BJ (cell line): ENCODE measurements at regions not wholly inside any gene's neighbourhood (a gene's known extent, or its start where the extent isn't known, plus 50 kb on each side); places are given as distances from the start of the nearest gene placed in this dataset.

Experiments
- CTCF ChIA-PET: fragments of 350-600 bp; formaldehyde crosslinking; extraction: SDS; loops from one replicate; lab custom pipeline; 2021; ENCODE audit warnings: antibody characterized with exemption, inconsistent platforms; lab: Yijun Ruan, JAX
- POLR2A ChIA-PET: fragments of 300-600 bp; sonication (Branson Sonifier 250); formaldehyde crosslinking; extraction: SDS; loops from one replicate; lab custom pipeline; 2021; ENCODE audit warnings: antibody characterized with exemption; lab: Charles Lee
- DNase-seq: peaks from one replicate; pipeline ENCODE4 v3.0.0-alpha.2; 2011; ENCODE audit warnings: low read depth
- H3K27me3 ChIP-seq: 2 replicates; pipeline ENCODE4 v1.6.0; 2011; ENCODE audit warnings: low read length; ENCODE audit not compliant: control insufficient read depth, insufficient read depth
- H3K36me3 ChIP-seq: 2 replicates; pipeline ENCODE4 v1.5.1; 2011; ENCODE audit warnings: low read length; ENCODE audit not compliant: control insufficient read depth, insufficient read depth
- H3K4me3 ChIP-seq: 2 replicates; pipeline ENCODE4 v1.5.1; 2011; ENCODE audit warnings: low read depth, mild to moderate bottlenecking, control low read depth, low read length
- TF ChIP-seq, protein P1 (sequence below): IDR thresholded peaks from 2 replicates; pipeline ENCODE4 v1.5.1; 2011; ENCODE audit warnings: low read depth, mild to moderate bottlenecking, control low read depth, inconsistent platforms, low read length, moderate library complexity; ENCODE audit not compliant: insufficient read depth

DNA sequence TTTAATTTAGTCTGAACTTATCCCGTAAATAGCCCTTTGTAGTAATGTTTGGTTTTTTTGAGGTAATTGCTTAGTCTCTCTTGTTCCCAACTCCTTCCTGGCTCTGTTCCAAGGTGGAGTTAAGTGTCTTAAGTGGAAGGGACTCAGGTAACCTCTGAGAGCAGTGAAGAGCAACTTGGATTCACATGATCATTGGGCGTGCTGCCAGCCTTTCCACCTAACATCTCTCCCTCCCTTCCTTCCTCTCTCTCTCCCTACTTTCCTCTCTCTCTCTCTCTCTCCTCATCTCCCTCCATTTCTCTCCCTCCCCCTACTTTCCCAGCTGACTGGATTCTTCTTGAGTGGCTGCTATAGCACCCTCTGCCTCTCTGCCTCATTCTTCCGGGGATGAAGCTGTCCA, 232.9 kb upstream of the SASH1 start:
- Histone ChIP-seq H3K27me3 (no peaks in the 10 kb centered on the region), H3K4me3 (no peak overlapping the region), H3K36me3 (no peaks in the 10 kb centered on the region)
- POLR2A ChIA-PET, result no interaction called here
- CTCF ChIA-PET, result no interaction called here
- TF ChIP-seq, protein P1, sequence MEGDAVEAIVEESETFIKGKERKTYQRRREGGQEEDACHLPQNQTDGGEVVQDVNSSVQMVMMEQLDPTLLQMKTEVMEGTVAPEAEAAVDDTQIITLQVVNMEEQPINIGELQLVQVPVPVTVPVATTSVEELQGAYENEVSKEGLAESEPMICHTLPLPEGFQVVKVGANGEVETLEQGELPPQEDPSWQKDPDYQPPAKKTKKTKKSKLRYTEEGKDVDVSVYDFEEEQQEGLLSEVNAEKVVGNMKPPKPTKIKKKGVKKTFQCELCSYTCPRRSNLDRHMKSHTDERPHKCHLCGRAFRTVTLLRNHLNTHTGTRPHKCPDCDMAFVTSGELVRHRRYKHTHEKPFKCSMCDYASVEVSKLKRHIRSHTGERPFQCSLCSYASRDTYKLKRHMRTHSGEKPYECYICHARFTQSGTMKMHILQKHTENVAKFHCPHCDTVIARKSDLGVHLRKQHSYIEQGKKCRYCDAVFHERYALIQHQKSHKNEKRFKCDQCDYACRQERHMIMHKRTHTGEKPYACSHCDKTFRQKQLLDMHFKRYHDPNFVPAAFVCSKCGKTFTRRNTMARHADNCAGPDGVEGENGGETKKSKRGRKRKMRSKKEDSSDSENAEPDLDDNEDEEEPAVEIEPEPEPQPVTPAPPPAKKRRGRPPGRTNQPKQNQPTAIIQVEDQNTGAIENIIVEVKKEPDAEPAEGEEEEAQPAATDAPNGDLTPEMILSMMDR, result no peak
- no peak for DNase-seq

DNA sequence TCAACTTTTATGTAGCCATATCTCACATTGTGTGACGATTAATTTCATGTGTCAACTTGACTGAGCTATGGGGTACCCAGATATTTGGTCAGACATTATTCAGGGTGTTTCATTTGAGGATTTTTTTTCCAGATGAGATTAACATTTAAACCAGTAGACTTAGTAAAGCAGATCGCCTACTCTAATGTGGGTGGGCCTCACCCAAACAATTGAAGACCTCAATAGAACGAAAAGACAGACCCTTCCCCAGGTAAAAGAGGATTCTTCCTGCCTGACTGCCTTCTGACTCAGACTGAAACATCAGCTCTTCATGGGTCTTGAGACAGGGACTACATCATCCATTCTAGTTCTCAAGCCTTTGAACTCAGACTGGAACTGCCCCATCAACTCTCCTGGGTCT, 231.7 kb upstream of the SASH1 start:
- H3K36me3 ChIP-seq, result no peaks in the 10 kb centered on the region
- CTCF ChIA-PET, result no interaction called here

DNA sequence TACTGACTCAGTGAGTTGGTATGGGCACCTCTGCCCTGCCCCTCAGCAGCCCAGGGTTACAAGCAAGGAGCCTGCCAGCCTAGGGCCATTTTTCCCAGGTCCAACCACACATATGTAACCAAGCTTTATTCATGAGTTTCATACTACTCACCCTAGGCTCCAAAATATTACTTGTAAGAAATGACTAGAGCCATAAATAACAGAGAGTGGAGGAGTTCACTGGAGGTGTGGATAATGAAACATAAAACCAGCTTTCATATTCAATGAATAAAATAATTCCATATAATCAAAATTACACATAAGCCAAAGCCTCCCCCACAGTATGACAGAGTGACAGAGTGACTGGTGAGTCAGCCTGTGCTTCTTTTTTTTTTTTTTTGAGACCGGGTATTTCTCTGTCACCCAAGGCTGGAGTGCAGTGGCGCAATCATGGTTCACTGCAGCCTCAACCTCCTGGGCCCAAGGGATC, 229.8 kb upstream of the SASH1 start:
- TF ChIP-seq, protein P1, result no peak
- POLR2A ChIA-PET, result no interaction called here
- no peak for DNase-seq
- Histone ChIP-seq H3K27me3 (no peaks in the 10 kb centered on the region), H3K36me3 (no peaks in the 10 kb centered on the region), H3K4me3 (no peak overlapping the region)
- CTCF ChIA-PET, result no interaction called here

More for the DNA sequence above, 231.7 kb upstream of the SASH1 start:
- no peak for DNase-seq
- H3K4me3 ChIP-seq, result no peak overlapping the region
- POLR2A ChIA-PET, result no interaction called here
- TF ChIP-seq, protein P1, result no peak
- no peaks in the 10 kb centered on the region for H3K27me3 ChIP-seq

DNA sequence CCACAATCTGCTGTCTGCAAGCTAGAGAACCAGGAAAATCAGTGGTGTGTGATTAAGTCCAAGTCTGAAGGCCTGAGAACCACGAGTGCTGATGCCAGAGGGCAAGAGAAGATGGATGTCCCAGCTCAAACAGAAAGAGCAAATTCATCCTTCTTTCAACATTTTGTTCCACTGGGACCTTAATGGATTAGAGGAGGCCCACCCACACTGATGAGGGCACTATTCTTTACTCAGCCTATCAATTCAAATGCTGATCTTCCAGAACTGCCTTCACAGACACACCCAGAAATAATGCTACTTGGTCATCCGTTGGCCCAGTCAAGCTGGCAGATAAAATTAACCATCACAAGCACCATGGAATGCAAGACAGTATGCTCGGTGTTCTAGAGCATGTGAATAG, 226.6 kb upstream of the SASH1 start:
- TF ChIP-seq, protein P1, result no peak
- no peaks in the 10 kb centered on the region for H3K27me3 ChIP-seq
- H3K4me3 ChIP-seq, result no peak overlapping the region
- DNase-seq, result no peak
- CTCF ChIA-PET, result interaction anchor here (1.0 kb wide), 1 partner anchor 9 kb away, joined by 4 read pairs; no protein-coding TSS in a partner anchor
- POLR2A ChIA-PET, result no interaction called here
- H3K36me3 ChIP-seq, result no peaks in the 10 kb centered on the region

DNA sequence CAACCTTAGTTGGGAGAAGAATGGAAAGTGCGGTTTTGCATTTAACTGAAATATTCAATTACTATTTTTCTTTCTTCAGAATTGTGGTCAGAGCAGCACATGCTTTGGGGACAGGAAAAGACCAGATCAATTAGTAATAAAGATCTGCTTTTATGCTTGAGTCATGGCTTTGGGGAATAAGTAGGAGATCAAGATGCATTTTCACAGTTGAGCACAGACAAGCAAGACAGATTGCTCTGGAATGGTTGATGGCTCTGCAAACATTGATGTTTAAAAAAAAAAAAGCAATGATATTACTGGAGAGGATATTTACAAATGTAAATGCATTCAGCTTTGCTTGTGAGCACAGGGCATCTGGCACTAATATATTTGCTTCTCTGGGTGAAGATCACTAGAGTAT, 224.4 kb upstream of the SASH1 start:
- no peaks in the 10 kb centered on the region for H3K36me3 ChIP-seq
- ChIA-PET POLR2A (no interaction called here), CTCF (interaction anchor here (0.7 kb wide), 1 partner anchor 12 kb away, joined by 3 read pairs; no protein-coding TSS in a partner anchor)
- no peaks in the 10 kb centered on the region for H3K27me3 ChIP-seq
- no peak for DNase-seq
- TF ChIP-seq, protein P1, result no peak
- H3K4me3 ChIP-seq, result no peak overlapping the region
